DND-41 (cell line): ENCODE measurements at regions not wholly inside any gene's neighbourhood (a gene's known extent, or its start where the extent isn't known, plus 50 kb on each side); places are given as distances from the start of the nearest gene placed in this dataset.

Experiments
- ATAC-seq: fragments of 200-7000 bp; cut with Tn5 transposase; 3 replicates; pipeline ENCODE4 v1.9.1; 2021; ENCODE audit warnings: low read depth; ENCODE audit not compliant: insufficient read depth
- DNase-seq: peaks from one replicate; pipeline ENCODE4 v3.0.0-alpha.2; 2020
- H2AFZ ChIP-seq: 2 replicates; pipeline ENCODE4 v1.6.0; 2012; ENCODE audit warnings: low read depth, low read length
- H3K27ac ChIP-seq: 2 replicates; pipeline ENCODE4 v1.5.1; 2012; ENCODE audit warnings: low read length, inconsistent platforms
- H3K27me3 ChIP-seq: fragments of 200-600 bp; sonication (generic); 2 replicates; pipeline ENCODE4 v1.6.0; 2012; ENCODE audit warnings: low read length, mild to moderate bottlenecking, inconsistent platforms; ENCODE audit not compliant: insufficient read depth, poor library complexity
- H3K36me3 ChIP-seq: 2 replicates; pipeline ENCODE4 v1.5.1; 2012; ENCODE audit warnings: low read length, inconsistent platforms; ENCODE audit not compliant: insufficient read depth
- H3K4me1 ChIP-seq: 2 replicates; pipeline ENCODE4 v1.5.1; 2012; ENCODE audit warnings: mild to moderate bottlenecking, low read length; ENCODE audit not compliant: insufficient read depth
- H3K4me2 ChIP-seq: 2 replicates; pipeline ENCODE4 v1.6.0; 2012; ENCODE audit warnings: mild to moderate bottlenecking, moderate library complexity, low read length, inconsistent platforms; ENCODE audit not compliant: insufficient read depth
- H3K4me3 ChIP-seq, 2 experiments: fragments of 200-600 bp in 1 of 2; shearing (Covaris generic) in 1 of 2; 2 replicates each; pipeline ENCODE4 v1.5.1; 2012 to 2016; ENCODE audit warnings: inconsistent platforms in 2 of 2, low read length in 2 of 2, mild to moderate bottlenecking in 2 of 2, low read depth in 1 of 2, moderate library complexity in 1 of 2
- H3K79me2 ChIP-seq: 2 replicates; pipeline ENCODE4 v1.6.0; 2012; ENCODE audit warnings: low read length, inconsistent platforms; ENCODE audit not compliant: insufficient read depth
- H3K9ac ChIP-seq: 2 replicates; pipeline ENCODE4 v1.6.0; 2012; ENCODE audit warnings: low read depth, mild to moderate bottlenecking, inconsistent platforms, low read length, moderate library complexity
- H3K9me3 ChIP-seq: 2 replicates; pipeline ENCODE4 v1.5.1; 2012; ENCODE audit warnings: low read length, moderate library complexity, mild to moderate bottlenecking, inconsistent platforms; ENCODE audit not compliant: insufficient read depth, severe bottlenecking
- H4K20me1 ChIP-seq: 2 replicates; pipeline ENCODE4 v1.6.0; 2012; ENCODE audit warnings: low read length; ENCODE audit not compliant: insufficient read depth
- EZH2 ChIP-seq: IDR thresholded peaks from 3 replicates; pipeline ENCODE4 v1.6.1; 2012; ENCODE audit warnings: borderline replicate concordance, low read depth, mild to moderate bottlenecking, moderate library complexity, low read length, inconsistent platforms; ENCODE audit not compliant: severe bottlenecking
- TF ChIP-seq, protein P1 (sequence below): IDR thresholded peaks from 2 replicates; pipeline ENCODE4 v1.5.1; 2012; ENCODE audit warnings: borderline replicate concordance, low read length, moderate library complexity, mild to moderate bottlenecking; ENCODE audit not compliant: poor library complexity, severe bottlenecking; ENCODE audit errors: extremely low read depth

DNA sequence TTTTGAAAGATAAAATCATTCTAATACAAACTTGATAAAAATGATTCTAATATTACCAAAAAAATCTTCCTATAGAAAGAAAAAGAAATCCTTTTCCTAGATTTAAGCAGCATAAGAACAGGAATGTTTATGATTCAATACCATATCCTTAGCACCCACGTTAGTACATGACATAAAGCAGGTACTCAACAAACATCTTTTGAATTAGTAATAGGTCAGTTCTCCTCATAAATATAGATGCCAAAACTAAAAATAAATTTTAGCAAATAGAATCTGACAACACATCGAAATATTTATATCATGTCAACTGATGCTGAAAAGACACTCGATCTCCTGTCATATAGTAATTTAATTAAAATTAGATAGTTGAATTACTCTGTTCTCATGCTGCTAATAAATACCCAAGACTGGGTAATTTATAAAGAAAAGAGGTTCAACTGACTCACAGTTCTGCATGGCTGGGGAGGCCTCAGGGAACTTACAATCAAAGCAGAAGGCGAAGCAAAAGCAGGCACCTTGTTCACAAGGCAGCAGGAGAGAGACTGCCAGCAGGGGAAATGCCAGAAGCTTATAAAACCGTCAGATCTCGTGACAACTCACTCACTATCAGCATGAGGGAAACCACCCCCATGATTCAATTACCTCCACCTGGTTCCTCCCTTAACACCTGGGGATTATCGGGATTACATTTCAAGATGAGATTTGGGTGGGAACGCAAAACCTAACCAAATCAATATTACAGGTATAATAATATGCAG lies 191.8 kb downstream of the HTR7 start:
- Histone ChIP-seq H3K9me3 (no peaks in the 10 kb centered on the region), H4K20me1 (no peaks in the 10 kb centered on the region), H3K4me3 (no peak overlapping the region), H3K9ac (no peak overlapping the region), H3K79me2 (no peaks in the 10 kb centered on the region), H2AFZ (no peak overlapping the region), H3K36me3 (no peaks in the 10 kb centered on the region), H3K4me1 (no peaks in the 10 kb centered on the region), H3K27ac (no peak overlapping the region), H3K27me3 (no peaks in the 10 kb centered on the region), H3K4me2 (no peak overlapping the region)
- DNase-seq (no peak), ATAC-seq (no peak)
- TF ChIP-seq, protein P1, sequence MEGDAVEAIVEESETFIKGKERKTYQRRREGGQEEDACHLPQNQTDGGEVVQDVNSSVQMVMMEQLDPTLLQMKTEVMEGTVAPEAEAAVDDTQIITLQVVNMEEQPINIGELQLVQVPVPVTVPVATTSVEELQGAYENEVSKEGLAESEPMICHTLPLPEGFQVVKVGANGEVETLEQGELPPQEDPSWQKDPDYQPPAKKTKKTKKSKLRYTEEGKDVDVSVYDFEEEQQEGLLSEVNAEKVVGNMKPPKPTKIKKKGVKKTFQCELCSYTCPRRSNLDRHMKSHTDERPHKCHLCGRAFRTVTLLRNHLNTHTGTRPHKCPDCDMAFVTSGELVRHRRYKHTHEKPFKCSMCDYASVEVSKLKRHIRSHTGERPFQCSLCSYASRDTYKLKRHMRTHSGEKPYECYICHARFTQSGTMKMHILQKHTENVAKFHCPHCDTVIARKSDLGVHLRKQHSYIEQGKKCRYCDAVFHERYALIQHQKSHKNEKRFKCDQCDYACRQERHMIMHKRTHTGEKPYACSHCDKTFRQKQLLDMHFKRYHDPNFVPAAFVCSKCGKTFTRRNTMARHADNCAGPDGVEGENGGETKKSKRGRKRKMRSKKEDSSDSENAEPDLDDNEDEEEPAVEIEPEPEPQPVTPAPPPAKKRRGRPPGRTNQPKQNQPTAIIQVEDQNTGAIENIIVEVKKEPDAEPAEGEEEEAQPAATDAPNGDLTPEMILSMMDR: no peak
- no peak for TF ChIP-seq EZH2

DNA sequence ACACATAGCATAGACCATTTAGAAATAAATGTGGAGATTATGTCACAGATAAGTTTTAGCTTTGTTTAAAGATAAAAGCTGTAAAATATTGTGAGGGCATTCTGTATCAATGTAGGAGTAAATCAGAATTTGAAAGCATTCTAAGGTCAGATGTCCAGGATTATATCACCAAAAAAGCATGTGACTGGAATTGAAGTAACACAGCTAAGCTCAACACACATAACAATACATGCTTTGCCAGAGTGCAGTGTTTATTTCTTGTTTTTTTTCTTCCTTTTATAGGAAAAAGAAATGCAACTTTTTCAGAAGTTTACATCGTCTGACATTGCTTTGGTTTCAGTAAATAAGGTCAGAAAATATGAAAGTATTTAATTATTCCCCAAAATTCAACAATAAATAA lies 183.4 kb downstream of the HTR7 start:
- DNase-seq (no peak), ATAC-seq (no peak)
- no peaks in the 10 kb centered on the region for H3K9me3 ChIP-seq
- H3K27me3 ChIP-seq: no peaks in the 10 kb centered on the region
- no peak overlapping the region for H3K27ac ChIP-seq
- no peaks in the 10 kb centered on the region for H3K79me2 ChIP-seq
- no peak overlapping the region for H3K4me3 ChIP-seq
- no peaks in the 10 kb centered on the region for H3K4me1 ChIP-seq
- H3K4me2 ChIP-seq: no peak overlapping the region
- no peak for TF ChIP-seq EZH2
- TF ChIP-seq, protein P1: no peak
- H2AFZ ChIP-seq: no peak overlapping the region
- no peaks in the 10 kb centered on the region for H4K20me1 ChIP-seq
- no peaks in the 10 kb centered on the region for H3K36me3 ChIP-seq
- no peak overlapping the region for H3K9ac ChIP-seq

DNA sequence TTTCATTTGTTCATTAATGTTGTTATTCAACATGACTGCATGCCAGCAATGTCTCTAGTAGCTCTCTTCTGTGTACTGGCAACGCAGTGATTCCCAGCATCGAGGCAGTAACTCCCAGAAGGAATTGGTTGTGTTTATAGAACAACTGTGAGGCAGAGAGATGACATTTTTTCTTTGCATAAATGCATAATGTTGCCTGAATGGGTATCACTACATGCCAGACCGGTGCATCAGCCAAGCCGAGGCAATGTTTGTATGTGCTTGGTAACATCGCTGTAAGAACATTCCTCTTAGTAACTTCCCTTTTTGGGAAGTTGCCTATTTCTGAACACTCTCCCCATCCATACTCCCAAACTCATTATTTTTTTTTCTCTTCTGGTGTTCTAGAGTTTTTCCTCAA lies 182.9 kb downstream of the HTR7 start:
- Histone ChIP-seq H3K27me3 (no peaks in the 10 kb centered on the region), H4K20me1 (no peaks in the 10 kb centered on the region), H3K4me2 (no peak overlapping the region), H3K9me3 (no peaks in the 10 kb centered on the region), H3K9ac (no peak overlapping the region), H3K36me3 (no peaks in the 10 kb centered on the region), H3K4me1 (no peaks in the 10 kb centered on the region), H3K4me3 (no peak overlapping the region), H3K79me2 (no peaks in the 10 kb centered on the region), H3K27ac (no peak overlapping the region), H2AFZ (no peak overlapping the region)
- ATAC-seq (no peak), DNase-seq (no peak)
- no peak for TF ChIP-seq EZH2
- TF ChIP-seq, protein P1: no peak

DNA sequence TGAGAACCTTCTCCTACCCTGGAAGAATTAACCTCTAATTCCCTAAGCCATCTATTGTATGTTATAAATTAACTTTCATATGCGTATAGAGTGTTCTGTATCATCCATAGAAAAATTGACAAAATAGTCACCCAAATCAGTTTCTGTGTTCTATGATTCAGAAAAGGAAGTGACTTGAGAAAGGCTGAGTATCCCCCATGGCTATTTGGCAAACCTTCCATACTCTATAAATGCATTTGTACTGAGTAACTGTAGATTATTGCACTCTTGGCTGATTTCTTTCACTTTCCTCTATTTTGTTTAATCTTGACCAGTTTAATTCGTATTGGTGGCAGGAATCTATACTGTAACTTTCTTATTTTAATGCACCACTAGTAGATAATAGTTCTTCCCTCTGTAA lies 182.2 kb downstream of the HTR7 start:
- TF ChIP-seq, protein P1: no peak
- no peak for TF ChIP-seq EZH2
- ATAC-seq (no peak), DNase-seq (no peak)
- no peak overlapping the region for H3K4me3 ChIP-seq
- no peak overlapping the region for H2AFZ ChIP-seq
- H3K27me3 ChIP-seq: no peaks in the 10 kb centered on the region
- no peaks in the 10 kb centered on the region for H3K79me2 ChIP-seq
- no peak overlapping the region for H3K27ac ChIP-seq
- H4K20me1 ChIP-seq: no peaks in the 10 kb centered on the region
- H3K9ac ChIP-seq: no peak overlapping the region
- no peaks in the 10 kb centered on the region for H3K4me1 ChIP-seq
- no peaks in the 10 kb centered on the region for H3K9me3 ChIP-seq
- H3K4me2 ChIP-seq: no peak overlapping the region
- H3K36me3 ChIP-seq: no peaks in the 10 kb centered on the region
